Limb (tissue), 2 donors: ENCODE measurements at regions not wholly inside any gene's neighbourhood (a gene's known extent, or its start where the extent isn't known, plus 50 kb on each side); places are given as distances from the start of the nearest gene placed in this dataset.

ENCODE experiments used
- DNase-seq, 2 donors: peaks; one replicate each; pipeline ENCODE4 v3.0.0-alpha.2; 2016; ENCODE audit errors: extremely low spot score in 2 of 2

- no peak for DNase-seq
Observed at GRCh38 chr14:58813745-58814144, 176.0 kb downstream of the DACT1 start.

GRCh38 chr14:58814466-58814865 lies 176.7 kb downstream of the DACT1 start:
- no peak for DNase-seq

GRCh38 chr14:58815161-58815701 lies 177.5 kb downstream of the DACT1 start:
- peak in 1 of 2 donors; percentile 75 for DNase-seq

- no peak for DNase-seq
Observed at GRCh38 chr14:58815794-58816193, 178.0 kb downstream of the DACT1 start.

- DNase-seq = no peak
Observed at GRCh38 chr14:58816416-58817115, 178.8 kb downstream of the DACT1 start.

GRCh38 chr14:58817846-58818245 lies 180.1 kb downstream of the DACT1 start:
- DNase-seq = no peak

- no peak for DNase-seq
Observed at GRCh38 chr14:58820032-58820431, 182.3 kb downstream of the DACT1 start.

GRCh38 chr14:58821421-58821820 lies 183.7 kb downstream of the DACT1 start:
- no peak for DNase-seq

- no peak for DNase-seq
Observed at GRCh38 chr14:58822856-58823255, 185.1 kb downstream of the DACT1 start.

GRCh38 chr14:58823312-58823711 lies 185.6 kb downstream of the DACT1 start:
- no peak for DNase-seq

GRCh38 chr14:58824106-58824505 lies 186.3 kb downstream of the DACT1 start:
- no peak for DNase-seq

- no peak for DNase-seq
Observed at GRCh38 chr14:58824796-58825195, 187.0 kb downstream of the DACT1 start.

- peak in 1 of 2 donors; percentile 50 for DNase-seq
Observed at GRCh38 chr14:58825606-58826005, 187.8 kb downstream of the DACT1 start.

- DNase-seq = no peak
Observed at GRCh38 chr14:58826845-58827686, 189.3 kb downstream of the DACT1 start.

GRCh38 chr14:58828298-58828697 lies 190.5 kb downstream of the DACT1 start:
- no peak for DNase-seq

- no peak for DNase-seq
Observed at GRCh38 chr14:58829594-58829993, 191.8 kb downstream of the DACT1 start.

- DNase-seq = no peak
Observed at GRCh38 chr14:58830121-58830520, 192.4 kb downstream of the DACT1 start.

- no peak for DNase-seq
Observed at GRCh38 chr14:58832095-58832521, 194.3 kb downstream of the DACT1 start.

- DNase-seq = no peak
Observed at GRCh38 chr14:58833634-58834378, 196.0 kb downstream of the DACT1 start.

GRCh38 chr14:58836303-58836974 lies 198.7 kb downstream of the DACT1 start:
- DNase-seq = no peak

GRCh38 chr14:58839233-58839632 lies 201.5 kb downstream of the DACT1 start:
- no peak for DNase-seq
